Progenitor cell of endocrine pancreas (in vitro differentiated cells): ENCODE measurements at regions not wholly inside any gene's neighbourhood (a gene's known extent, or its start where the extent isn't known, plus 50 kb on each side); places are given as distances from the start of the nearest gene placed in this dataset.

ENCODE experiments used
- DNase-seq: peaks from one replicate; pipeline ENCODE4 v3.0.0; 2021; ENCODE audit warnings: low spot score; ENCODE audit not compliant: unreplicated experiment
- H3K27ac Mint-ChIP-seq: 2 replicates; pipeline ENCODE4 v1.8.0; 2021; ENCODE audit warnings: mild to moderate bottlenecking, moderate library complexity, mixed read lengths
- H3K27me3 Mint-ChIP-seq: 2 replicates; pipeline ENCODE4 v1.8.0; 2021; ENCODE audit warnings: mixed read lengths
- H3K36me3 Mint-ChIP-seq: 2 replicates; pipeline ENCODE4 v1.8.0; 2022; ENCODE audit warnings: mixed read lengths; ENCODE audit not compliant: insufficient read depth
- H3K4me1 Mint-ChIP-seq: 2 replicates; pipeline ENCODE4 v1.8.0; 2021; ENCODE audit warnings: low read depth, mixed read lengths
- H3K4me3 Mint-ChIP-seq: 2 replicates; pipeline ENCODE4 v1.8.0; 2021; ENCODE audit warnings: low read depth, mild to moderate bottlenecking, moderate library complexity, mixed read lengths
- H3K9me3 Mint-ChIP-seq: 2 replicates; pipeline ENCODE4 v1.8.0; 2021; ENCODE audit warnings: low read depth, mixed read lengths
- CTCF ChIP-seq: fragments of 200-600 bp; sonication (generic); IDR thresholded peaks from one replicate; pipeline ENCODE4 v1.5.0; 2021; ENCODE audit warnings: antibody characterized with exemption, mild to moderate bottlenecking; ENCODE audit not compliant: unreplicated experiment

- DNase-seq: no peak
- Mint-ChIP-seq H3K27ac (peak overlapping the region; percentile 73), H3K4me3 (no peak overlapping the region), H3K9me3 (peaks cover 5% of the 10 kb centered on the region), H3K4me1 (peaks cover 25% of the 10 kb centered on the region), H3K36me3 (no peaks in the 10 kb centered on the region), H3K27me3 (no peaks in the 10 kb centered on the region)
- no peak for TF ChIP-seq CTCF
Observed at GRCh38 chr5:51096859-51097258, 286.4 kb upstream of the ISL1 start.

- H3K4me1 Mint-ChIP-seq: peaks cover 23% of the 10 kb centered on the region
- no peak for TF ChIP-seq CTCF
Observed at GRCh38 chr5:51099173-51099853, 283.9 kb upstream of the ISL1 start.

GRCh38 chr5:51104556-51104955, 278.7 kb upstream of the ISL1 start:
- Mint-ChIP-seq H3K36me3 (no peaks in the 10 kb centered on the region), H3K27me3 (no peaks in the 10 kb centered on the region), H3K4me1 (peaks cover 4% of the 10 kb centered on the region), H3K4me3 (no peak overlapping the region), H3K9me3 (no peaks in the 10 kb centered on the region), H3K27ac (no peak overlapping the region)
- no peak for DNase-seq
- TF ChIP-seq CTCF: no peak

More at GRCh38 chr5:51099173-51099853, 283.9 kb upstream of the ISL1 start:
- H3K4me3 Mint-ChIP-seq: no peak overlapping the region
- no peaks in the 10 kb centered on the region for H3K36me3 Mint-ChIP-seq
- no peak for DNase-seq
- H3K27ac Mint-ChIP-seq: no peak overlapping the region
- no peaks in the 10 kb centered on the region for H3K9me3 Mint-ChIP-seq
- H3K27me3 Mint-ChIP-seq: no peaks in the 10 kb centered on the region

GRCh38 chr5:51109786-51110410, 273.4 kb upstream of the ISL1 start:
- Mint-ChIP-seq H3K36me3 (no peaks in the 10 kb centered on the region), H3K4me1 (no peaks in the 10 kb centered on the region), H3K9me3 (no peaks in the 10 kb centered on the region), H3K27me3 (no peaks in the 10 kb centered on the region), H3K4me3 (no peak overlapping the region), H3K27ac (no peak overlapping the region)
- no peak for DNase-seq
- TF ChIP-seq CTCF: no peak

GRCh38 chr5:51131266-51131665, 252.0 kb upstream of the ISL1 start:
- no peaks in the 10 kb centered on the region for H3K36me3 Mint-ChIP-seq
- TF ChIP-seq CTCF: no peak
- DNase-seq: no peak
- H3K27me3 Mint-ChIP-seq: no peaks in the 10 kb centered on the region
- no peak overlapping the region for H3K4me3 Mint-ChIP-seq
- peaks cover 5% of the 10 kb centered on the region for H3K4me1 Mint-ChIP-seq
- H3K9me3 Mint-ChIP-seq: peaks cover 5% of the 10 kb centered on the region
- no peak overlapping the region for H3K27ac Mint-ChIP-seq
